ENCODE measurements at regions not wholly inside any gene's neighbourhood (a gene's known extent, or its start where the extent isn't known, plus 50 kb on each side); places are given as distances from the start of the nearest gene placed in this dataset.
"Not testable (repeated sequence)": the region's sequence is repeated elsewhere in the genome, so short reads cannot be mapped to it uniquely, and the experiment has no call there.

DNA sequence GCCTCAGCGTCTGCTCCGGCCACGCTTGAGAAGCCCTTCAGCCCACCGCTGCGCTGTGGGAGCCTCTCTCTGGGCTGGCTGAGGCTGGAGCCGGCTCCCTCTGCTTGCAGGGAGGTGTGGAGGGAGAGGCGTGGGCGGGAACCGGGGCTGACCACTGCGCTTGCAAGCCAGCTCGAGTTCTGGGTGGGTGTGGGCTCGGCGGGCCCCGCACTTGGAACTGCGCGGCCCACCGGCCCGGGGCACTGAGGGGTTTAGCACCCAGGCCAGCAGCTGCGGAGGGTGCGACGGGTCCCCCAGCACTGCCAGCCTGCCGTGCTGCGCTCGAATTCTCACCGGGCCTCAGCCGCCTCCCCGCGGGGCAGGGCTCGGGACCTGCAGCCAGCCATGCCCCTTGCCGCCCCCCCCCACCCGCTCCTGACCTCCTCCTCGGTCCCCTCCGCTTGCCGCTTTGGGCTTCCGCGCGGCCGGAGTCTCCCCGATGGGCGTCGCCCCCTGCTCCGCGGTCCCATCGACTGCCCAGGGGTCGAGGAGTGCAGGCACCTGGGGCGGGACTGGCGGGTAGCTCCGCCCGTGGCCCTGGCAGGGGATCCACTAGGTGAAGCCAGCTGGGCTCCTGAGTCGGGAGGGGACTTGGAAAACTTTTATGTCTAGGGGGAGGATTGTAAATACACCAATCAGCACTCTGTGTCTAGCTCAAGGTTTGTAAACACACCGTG is 106.7 kb downstream of the RAP2B start:
- no peak for DNase-seq (ENCODE audit: low spot score)

DNA sequence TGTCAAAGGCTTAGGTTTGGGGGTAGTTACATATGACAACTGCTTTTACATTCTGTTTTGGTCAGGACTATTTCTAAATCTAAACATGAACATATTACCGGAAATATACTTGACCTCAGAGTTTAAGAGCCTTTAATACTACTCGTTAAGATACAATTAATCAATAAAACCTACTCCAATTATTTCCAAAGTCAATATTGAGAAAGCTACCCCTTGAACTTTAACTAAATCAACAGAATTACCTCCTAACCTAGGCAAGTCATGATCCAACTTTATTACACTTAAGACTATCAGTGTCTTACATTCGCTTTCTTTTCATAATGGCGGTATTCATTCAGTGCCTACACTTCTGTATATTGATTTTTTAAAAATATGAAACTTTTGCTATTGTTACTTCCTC is 107.7 kb downstream of the RAP2B start:
- DNase-seq (ENCODE audit: low spot score): no peak

DNA sequence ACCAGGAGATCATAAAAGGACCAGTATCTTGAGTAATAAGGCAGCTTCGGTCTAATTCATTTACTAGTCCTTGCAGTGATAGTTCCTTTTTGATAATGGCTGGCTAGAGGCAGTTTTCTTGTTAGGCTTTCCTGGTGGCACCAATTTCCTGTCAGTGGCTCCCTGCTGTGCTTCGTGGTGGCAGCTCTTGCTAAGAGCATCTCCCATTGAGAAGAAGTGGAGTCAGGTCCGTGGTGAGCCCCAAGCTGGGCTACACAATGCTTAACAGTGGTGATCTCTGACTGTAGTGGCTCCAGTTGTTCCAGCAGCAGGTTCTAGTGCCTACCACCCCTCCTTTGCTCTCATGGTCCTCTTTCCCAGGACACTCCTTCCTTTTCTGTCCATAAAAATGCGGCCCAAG is 111.2 kb downstream of the RAP2B start:
- no peak for DNase-seq (ENCODE audit: low spot score)

DNA sequence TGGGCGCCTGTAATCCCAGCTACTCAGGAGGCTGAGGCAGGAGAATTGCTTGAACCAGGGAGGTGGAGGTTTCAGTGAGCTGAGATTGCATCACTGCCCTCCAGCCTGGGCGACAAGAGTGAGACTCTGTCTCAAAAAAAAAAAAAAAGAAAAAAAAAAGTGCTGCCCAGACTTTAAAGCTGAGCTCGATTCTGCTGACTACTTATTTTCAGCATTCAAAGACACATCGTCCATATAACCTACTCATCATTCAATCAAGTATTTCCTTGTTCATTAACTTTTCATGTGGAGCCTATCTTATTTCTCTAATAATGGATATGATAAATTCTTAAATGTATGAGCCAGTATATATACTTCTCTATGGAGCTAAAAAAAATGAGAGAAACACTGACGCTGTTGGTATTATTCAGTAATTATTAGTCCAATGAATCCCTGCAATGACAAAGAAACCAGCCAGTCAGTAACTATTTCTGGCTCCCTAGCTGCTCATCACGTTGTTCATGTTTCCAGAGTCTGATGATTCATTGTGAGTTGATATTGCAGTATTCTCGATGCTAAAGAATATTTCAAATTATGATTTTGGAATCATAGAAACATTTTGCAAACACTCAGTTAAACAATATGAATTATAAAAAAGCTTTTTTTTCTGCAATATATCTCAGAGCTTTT is 111.9 kb downstream of the RAP2B start:
- DNase-seq (ENCODE audit: low spot score): no peak

DNA sequence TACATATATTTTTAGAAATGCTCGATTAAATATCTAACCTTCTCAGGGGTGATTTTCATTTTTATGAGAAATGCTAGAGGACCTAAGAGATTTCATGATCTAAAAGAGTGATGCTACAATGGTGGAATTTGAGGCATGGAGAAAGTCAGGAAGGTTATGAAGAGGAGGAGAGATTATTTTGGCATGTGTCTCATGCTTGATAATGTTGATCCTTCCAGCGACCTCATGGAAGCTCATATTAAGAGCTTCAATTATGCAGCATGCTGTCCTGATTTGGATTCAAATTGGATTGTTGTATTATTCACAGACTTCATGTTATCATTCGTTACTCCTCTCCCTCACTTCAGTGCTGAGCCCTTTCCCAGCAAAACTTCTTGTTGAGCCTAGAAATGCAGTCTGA is 112.5 kb downstream of the RAP2B start:
- DNase-seq (ENCODE audit: low spot score): no peak

DNA sequence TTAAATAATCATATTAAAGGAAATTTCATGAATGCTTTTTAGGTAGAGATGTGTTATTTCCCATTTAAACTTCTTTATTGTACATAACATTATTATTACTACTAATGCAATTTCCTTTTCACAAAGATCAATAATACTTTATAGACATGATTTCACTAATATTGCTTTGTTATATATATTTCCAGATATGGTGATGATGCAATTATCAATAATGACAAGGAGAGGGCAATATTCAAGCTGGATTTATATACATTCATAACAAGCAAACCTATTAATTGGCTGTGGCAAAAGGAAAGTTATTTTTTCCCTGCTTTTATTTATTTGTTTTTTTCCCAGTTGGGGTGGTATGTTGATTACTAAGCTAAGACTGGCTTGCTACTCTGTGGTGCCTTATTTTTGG is 113.5 kb downstream of the RAP2B start:
- no peak for DNase-seq (ENCODE audit: low spot score)

DNA sequence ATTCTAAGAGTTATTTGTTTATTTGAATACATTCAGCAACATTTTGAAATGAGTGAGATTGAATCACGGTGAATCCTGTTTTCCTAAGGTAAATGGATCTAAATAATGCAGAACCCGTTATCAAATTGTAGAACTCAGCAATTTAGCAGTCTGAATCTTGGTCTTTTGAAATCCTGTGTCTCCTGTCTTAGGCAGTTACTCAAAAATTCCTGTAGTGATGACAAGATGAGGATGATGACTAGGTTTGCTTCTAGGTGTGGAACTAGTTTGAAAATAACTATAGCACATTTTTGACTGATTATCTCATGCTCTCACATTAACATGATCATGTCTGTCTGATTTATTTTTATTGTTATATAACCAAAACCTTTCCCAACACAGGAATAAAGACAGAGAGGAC is 115.0 kb downstream of the RAP2B start:
- no peak for DNase-seq (ENCODE audit: low spot score)

DNA sequence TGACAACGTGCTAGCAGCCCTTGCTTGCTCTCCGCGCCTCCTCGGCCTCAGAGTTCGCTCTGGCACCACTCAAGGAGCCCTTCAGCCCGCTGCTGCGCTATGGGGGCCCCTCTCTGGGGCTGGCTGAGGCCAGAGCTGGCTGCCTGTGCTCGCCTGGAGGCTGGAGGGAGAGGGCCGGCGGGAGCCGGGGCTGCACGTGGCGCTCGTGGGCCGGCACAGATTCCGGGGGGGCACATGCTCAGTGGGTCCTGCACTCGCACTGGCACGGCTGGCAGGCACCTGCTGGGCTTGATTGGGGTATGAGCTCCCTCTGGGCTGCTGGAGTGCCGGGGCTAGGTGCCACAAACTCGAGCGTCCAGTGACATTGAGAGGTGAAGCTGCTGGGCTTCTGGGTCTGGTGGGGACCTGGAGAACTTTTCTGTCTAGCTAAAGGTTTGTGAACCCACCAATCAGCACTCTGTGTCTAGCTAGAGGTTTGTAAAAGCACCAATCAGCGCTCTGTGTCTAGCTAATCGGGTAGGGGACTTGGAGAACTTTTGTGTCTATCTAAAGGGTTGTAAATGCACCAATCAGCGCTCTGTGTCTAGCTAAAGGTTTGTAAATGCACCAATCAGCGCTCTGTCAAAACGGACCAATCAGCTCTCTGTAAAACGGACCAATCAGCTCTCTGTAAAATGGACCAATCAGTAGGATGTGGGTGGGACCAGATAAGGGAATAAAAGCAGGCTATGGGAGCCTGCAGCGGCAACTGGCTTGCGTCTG is 119.4 kb downstream of the RAP2B start:
- not testable (repeated sequence) for DNase-seq (ENCODE audit: low spot score)

DNA sequence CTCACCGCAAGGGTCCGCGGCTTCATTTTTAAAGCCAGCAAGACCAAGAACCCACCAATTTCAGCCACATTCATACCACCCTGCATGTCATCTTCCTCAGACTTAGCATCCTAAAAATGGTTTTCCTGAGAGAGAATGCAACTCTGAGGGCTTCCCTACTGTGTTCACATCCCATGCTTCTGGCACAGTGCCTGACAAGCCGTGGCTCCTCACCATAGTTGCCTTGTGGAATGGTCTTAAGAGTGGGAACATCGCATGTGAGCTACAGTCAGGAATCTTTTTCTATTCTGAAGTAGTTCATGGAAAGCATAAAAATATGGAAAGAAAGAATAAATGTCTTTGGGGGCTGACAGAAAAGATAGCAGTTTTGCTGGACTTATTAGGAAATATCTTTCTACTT is 120.3 kb downstream of the RAP2B start:
- no peak for DNase-seq (ENCODE audit: low spot score)

DNA sequence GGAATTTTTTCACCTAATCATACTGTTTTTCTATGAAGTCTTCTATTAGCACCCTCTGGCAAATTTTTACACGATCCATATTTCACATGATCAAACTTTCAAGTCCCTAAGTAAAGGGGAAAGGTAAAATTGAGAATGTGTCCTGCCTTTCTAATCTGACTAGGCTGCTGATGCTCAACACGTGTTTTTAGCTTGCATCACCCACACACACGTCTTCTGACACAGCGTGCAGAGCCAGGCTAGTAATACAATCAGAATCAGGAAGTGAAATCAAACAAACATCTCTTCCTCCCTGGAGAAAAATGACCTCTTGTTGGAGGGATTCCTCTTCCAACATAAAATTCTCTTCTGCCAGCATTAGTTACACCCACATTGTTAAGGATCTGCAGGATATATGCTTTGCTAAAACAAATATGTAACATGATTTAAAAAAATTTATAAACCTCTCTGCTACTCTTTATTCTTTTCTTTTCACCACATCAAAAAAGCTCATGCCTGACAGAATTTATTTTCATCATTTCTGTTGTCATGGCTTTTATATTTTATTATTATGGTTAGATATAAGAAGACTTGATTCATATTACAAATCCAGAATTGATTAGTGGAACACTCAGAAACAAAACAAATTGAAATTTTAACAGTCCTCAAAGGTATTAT is 122.4 kb downstream of the RAP2B start:
- DNase-seq (ENCODE audit: low spot score): peak; percentile 12

DNA sequence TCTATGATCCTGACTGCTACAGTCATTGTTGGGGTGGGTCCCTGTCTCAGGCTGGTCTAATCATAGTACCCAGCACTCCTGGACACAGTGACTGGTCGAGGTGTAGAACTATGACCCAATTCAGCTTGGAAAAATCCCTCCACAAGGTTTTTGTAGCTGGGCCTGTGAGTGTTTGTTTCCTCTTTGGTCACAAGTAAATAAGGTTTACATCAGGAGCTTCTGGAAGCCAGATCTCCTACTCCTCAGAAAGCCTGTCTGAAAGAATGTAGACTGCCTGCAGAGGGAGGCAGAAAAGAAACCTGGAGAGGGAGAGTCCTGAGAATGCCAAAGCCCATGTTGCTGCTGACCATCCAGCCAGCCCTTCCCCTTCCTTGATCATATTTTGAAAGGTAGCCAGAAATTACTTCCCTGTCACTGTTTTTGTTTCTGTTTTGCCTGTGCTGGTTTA is 123.2 kb downstream of the RAP2B start:
- no peak for DNase-seq (ENCODE audit: low spot score)

DNA sequence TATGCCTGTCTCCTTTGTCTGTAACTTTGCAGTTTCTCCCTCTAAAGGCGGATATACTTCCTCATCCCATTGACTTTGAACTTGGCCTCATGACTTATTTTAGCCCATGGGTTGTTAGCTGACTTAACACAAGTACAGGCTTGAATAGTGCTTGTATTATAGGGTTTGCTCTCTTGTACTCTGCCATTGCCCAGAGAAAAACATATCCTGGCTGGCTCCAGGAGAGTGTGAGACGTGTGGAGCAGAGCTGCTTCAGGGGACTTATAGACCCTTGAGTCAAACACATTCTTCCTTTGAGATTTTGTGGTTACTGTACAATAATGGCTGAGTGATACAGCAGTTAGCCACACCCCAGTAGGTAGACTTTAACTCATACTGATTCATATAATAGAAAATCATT is 124.0 kb downstream of the RAP2B start:
- no peak for DNase-seq (ENCODE audit: low spot score)

DNA sequence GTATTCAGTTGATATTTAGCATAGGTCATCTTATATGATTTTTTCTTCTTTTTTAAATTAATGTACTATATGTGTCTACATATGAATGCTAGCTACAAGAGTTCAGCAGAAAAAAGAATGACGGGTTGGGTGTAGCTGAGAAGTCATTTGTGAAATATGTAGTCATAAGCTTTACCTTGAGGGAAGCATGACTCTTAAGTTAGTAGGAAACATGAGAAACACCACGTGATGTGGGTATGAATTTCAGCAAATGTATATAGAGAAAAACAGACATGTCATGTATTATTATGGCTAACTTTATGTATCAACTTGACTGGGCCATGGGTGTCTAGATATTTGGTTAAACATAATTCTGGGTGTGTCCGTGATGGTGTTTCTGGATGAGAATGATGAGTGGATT is 125.0 kb downstream of the RAP2B start:
- no peak for DNase-seq (ENCODE audit: low spot score)

DNA sequence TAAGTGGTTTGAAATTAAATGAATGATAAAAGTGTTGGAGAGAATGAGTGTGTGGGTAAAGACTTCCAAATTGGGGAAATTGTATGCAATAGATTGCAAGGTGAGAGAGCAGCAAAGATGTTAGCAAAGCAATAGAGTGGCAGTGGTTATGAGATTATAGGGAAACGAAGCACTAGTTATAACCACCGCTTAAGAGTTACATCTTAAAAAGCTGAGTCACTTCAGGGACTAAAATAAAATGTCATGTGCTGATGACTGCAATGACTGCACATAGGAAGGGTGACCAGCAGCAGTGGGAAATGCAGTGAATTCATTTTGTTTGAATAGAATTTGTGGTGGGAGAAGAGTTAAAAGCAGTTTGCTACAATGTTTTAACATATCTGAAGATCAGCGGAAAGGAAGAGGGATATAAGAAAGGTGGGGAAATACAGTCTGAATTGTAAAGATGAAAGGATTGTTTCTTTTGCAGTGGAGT is 127.3 kb downstream of the RAP2B start:
- DNase-seq (ENCODE audit: low spot score): no peak

DNA sequence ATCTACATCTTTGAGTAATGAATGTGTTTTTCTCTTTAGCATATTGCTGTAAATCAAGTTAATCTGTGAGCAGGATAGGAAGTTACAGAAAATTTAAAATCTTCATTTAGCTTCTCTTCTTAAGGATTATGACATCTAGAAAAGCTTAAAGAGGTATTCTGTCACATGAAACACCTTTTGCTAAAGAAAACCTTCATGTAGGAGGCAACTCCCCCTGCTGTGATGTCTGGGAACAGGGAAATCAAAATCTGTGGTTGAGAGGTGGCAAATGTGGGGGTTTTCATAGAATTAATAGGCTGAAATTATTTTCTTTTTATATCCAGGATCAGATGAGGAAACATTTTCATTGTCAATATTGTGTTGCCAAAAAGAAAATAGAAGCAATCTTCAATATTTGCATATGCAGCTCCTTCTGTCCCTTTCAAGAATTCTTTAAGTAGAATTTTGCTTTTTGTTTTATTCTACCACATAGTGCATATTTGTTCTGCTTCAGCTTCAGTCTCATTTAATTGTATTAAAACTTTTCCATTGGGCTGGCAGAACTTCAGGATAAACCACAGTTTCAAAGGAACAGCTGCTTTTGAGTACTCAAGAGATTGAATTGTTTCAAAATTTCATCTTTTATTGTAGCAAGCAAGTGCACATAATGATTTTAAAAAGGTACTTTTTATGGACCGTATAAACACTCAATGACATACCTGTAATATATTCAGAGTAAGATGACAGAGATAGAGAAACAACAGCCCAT is 128.4 kb downstream of the RAP2B start:
- no peak for DNase-seq (ENCODE audit: low spot score)

DNA sequence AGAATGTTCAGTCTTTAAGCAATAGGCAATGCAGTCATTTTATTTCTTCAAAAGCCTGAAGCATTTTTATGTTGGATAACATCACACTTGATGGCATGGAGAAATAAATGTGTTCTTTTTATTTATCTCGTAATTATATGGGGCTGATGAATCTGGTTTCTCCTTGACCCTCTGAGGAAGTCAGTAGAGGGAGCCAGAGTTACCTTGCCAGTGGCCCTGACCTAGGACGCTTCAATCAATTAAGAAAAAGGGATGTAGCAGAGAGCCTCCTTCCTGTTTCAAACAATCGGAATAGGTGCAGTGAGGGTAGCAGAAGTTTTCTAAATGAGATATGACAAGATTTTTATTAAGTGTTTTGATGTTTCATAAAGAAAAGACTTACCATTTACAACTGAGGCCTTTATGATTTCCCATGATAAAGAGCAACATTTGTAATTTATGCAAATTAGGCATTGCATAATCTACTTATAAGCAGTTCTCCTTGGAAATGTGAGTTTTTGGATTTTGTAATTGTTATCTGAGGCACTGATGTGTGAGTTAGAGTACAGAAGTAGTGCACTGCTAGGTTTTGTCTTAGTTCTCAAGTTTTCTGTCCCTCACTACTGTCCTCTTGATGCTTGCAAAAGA is 129.1 kb downstream of the RAP2B start:
- peak; percentile 22 for DNase-seq (ENCODE audit: low spot score)

DNA sequence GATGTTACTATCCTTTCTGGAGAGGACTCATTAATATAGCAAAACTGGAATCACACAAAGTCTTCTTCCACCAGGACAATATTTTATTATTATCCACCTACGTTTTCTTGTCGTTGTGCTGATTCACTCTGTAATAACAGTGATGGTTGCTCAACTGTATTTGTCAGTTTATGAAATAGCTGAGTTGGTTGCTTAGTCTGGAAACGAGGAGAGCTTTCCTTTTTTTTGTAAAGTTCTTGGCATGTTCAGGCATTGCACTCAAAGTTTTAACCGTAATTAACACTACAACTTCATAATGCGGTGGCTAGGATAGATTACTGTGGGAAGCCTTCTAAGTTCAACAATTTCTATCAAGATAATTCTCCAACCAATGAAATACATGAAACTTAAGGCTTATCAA is 131.2 kb downstream of the RAP2B start:
- DNase-seq (ENCODE audit: low spot score): no peak

DNA sequence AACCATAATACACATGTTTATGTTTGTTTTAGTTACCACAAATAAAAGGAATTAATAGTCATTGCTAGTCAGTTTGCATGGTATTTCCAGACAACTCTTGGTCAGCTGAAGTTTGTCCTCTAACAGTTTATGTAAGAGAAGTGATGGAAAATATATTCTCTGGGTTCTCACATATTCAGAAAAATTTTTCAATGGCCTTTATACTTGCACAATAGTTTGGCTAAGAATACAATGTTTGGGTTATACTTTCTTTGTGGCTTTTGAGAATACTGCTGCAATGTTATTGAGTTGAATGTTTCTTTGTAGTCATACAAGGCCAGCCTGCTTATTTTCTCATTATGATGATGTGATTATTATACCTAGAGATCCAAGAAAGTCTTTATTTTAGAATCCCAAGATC is 133.9 kb downstream of the RAP2B start:
- no peak for DNase-seq (ENCODE audit: low spot score)

DNA sequence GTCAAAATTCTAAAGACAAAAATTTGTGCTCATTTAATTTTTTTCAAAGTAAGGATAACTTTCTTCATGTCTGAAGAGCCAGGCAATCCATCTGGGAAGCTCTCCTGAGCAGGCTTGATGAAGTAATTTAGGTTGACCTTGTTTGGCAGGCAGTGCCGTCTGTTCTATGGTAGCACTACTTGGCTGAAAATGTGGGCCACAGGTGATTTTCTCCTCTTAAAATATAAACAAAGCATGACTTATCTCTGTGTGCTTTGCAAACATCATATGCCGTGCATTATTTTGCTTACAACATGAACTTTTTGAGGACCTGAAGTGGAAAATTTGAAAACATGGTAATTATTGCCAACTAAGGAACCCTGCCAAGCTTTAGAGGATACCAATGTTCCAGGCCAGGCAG is 143.2 kb downstream of the RAP2B start:
- no peak for DNase-seq (ENCODE audit: low spot score)

DNA sequence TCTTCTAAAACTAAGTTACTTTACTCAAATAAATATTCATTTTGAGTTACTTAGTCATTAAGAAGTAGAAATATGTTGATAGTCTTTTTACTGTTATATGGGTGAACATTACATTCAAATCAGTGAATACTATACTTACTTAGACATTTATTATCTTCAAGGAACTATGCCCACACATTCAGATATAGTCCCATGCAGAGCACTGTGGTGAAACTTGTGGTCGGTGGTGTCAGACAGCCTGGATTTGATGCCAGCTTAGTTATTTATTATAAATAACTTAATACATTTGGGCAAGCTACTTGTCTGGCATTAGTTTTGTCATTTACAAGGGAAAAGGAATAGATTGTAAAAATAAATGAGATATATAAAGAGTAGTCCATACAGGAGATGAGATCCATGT is 149.5 kb downstream of the RAP2B start:
- DNase-seq (ENCODE audit: low spot score): no peak

DNA sequence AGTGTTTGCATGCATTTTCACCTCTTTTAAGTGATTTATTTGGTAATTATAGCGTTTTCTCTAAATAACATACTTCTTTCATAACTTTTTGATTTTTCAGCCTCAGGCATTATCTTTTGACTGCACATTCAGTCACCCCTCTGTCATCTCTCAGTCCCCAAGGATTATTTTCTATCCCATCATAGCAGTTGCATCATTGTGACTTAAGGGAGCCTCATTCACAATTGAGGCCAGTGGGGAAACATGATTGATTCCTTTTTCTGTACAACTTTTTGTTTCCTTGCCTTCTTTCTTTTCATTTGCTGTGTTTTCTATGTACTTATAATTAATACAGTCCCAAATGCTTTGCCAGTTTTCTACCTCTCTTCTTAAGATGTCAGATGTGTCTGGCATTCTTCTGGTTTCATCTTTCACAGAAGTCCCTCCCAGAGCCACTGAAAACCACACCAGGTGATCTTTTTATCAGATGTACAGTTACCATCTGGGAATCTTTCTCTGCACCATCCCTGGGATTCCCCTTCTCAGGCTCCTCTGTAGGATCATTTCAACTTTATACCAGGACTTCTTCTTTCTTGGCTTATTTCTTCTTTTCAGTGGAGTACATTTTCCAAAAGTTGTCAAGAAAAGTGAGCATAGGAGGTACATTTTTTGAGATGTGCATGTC is 151.4 kb downstream of the RAP2B start:
- DNase-seq (ENCODE audit: low spot score): no peak
